Vagina (tissue), 2 donors: ENCODE measurements at regions not wholly inside any gene's neighbourhood (a gene's known extent, or its start where the extent isn't known, plus 50 kb on each side); places are given as distances from the start of the nearest gene placed in this dataset.

Experiments
- CTCF ChIP-seq, 3 experiments: fragments of 450-650 bp in 2 of 3; fragments of 200-600 bp in 1 of 3; sonication (generic) in 1 of 3; IDR thresholded peaks; one replicate each; pipeline ENCODE4 v1.5.1; 2017 to 2019; ENCODE audit warnings: antibody characterized with exemption in 3 of 3, mild to moderate bottlenecking in 2 of 3, moderate library complexity in 2 of 3
- POLR2A ChIP-seq, 2 donors: fragments of 450-650 bp; IDR thresholded peaks; one replicate each; pipeline ENCODE4 v1.6.1; 2017; ENCODE audit warnings: antibody characterized with exemption in 2 of 2, mild to moderate bottlenecking in 2 of 2, moderate library complexity in 2 of 2
- POLR2AphosphoS5 ChIP-seq, 2 donors: sonication (generic); formaldehyde crosslinking; IDR thresholded peaks; one replicate each; pipeline ENCODE4 v1.9.0; 2017; ENCODE audit warnings: antibody characterized with exemption in 2 of 2, mild to moderate bottlenecking in 2 of 2, low read depth in 1 of 2; ENCODE audit not compliant: insufficient read depth in 1 of 2

GRCh38 chr3:14261229-14261628, 82.6 kb downstream of the LSM3 start:
- peak; percentile 90 to 97 (median 90) for TF ChIP-seq CTCF (IDR thresholded peaks at IDR 0.05)
- TF ChIP-seq POLR2AphosphoS5 (IDR thresholded peaks at IDR 0.05; ENCODE audit: insufficient read depth in 1 of 2, low read depth in 1 of 2) = peak in 1 of 2 donors; percentile 37
- TF ChIP-seq POLR2A (IDR thresholded peaks at IDR 0.05) = no peak
